Lower leg skin (tissue), 3 donors: ENCODE measurements at regions not wholly inside any gene's neighbourhood (a gene's known extent, or its start where the extent isn't known, plus 50 kb on each side); places are given as distances from the start of the nearest gene placed in this dataset.

Experiments used
- POLR2A ChIP-seq, 2 donors: fragments of 450-650 bp; IDR thresholded peaks; one replicate each; pipeline ENCODE4 v1.6.1; 2016 to 2017; ENCODE audit warnings: antibody characterized with exemption in 2 of 2, mild to moderate bottlenecking in 1 of 2, moderate library complexity in 1 of 2
- TF ChIP-seq, protein P1 (sequence below), 3 donors: fragments of 450-650 bp; IDR thresholded peaks; one replicate each; pipeline ENCODE4 v1.5.1; 2016; ENCODE audit warnings: antibody characterized with exemption in 3 of 3, mild to moderate bottlenecking in 3 of 3, moderate library complexity in 2 of 3

DNA sequence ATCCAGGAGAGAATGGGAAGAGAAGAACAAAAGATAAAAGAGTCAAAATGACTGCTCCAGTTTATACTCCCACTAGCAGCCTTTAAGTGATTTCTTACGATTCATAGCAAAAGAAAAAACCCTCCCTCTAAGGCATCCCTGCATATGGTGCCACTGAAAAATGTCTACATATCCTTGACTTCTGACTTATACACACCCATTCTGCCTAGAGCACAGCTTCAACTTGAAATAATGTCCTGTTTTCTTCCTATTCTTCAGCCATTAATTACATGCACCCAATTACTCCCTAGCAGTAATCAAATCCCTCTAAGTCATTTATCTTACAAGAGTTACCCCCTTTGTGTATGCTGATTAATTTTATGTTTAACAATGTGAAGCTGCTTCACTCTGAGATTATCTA lies 393.5 kb downstream of the HTR7 start:
- TF ChIP-seq POLR2A (IDR thresholded peaks at IDR 0.05): no peak
- TF ChIP-seq, protein P1, sequence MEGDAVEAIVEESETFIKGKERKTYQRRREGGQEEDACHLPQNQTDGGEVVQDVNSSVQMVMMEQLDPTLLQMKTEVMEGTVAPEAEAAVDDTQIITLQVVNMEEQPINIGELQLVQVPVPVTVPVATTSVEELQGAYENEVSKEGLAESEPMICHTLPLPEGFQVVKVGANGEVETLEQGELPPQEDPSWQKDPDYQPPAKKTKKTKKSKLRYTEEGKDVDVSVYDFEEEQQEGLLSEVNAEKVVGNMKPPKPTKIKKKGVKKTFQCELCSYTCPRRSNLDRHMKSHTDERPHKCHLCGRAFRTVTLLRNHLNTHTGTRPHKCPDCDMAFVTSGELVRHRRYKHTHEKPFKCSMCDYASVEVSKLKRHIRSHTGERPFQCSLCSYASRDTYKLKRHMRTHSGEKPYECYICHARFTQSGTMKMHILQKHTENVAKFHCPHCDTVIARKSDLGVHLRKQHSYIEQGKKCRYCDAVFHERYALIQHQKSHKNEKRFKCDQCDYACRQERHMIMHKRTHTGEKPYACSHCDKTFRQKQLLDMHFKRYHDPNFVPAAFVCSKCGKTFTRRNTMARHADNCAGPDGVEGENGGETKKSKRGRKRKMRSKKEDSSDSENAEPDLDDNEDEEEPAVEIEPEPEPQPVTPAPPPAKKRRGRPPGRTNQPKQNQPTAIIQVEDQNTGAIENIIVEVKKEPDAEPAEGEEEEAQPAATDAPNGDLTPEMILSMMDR (IDR thresholded peaks at IDR 0.05): no peak
